ENCODE measurements at regions not wholly inside any gene's neighbourhood (a gene's known extent, or its start where the extent isn't known, plus 50 kb on each side); places are given as distances from the start of the nearest gene placed in this dataset.
A peak's percentile ranks its signal among the peaks of the same experiment; 100 is the strongest.

GRCh38 chr5:96091874-96092273 is 130.2 kb upstream of the ELL2 start:
- no peak for DNase-seq

- DNase-seq = no peak
Observed at GRCh38 chr5:96090215-96090614, 128.6 kb upstream of the ELL2 start.

- DNase-seq = no peak
Observed at GRCh38 chr5:96088706-96089498, 127.3 kb upstream of the ELL2 start.

GRCh38 chr5:96087939-96088338 is 126.3 kb upstream of the ELL2 start:
- no peak for DNase-seq

DNA sequence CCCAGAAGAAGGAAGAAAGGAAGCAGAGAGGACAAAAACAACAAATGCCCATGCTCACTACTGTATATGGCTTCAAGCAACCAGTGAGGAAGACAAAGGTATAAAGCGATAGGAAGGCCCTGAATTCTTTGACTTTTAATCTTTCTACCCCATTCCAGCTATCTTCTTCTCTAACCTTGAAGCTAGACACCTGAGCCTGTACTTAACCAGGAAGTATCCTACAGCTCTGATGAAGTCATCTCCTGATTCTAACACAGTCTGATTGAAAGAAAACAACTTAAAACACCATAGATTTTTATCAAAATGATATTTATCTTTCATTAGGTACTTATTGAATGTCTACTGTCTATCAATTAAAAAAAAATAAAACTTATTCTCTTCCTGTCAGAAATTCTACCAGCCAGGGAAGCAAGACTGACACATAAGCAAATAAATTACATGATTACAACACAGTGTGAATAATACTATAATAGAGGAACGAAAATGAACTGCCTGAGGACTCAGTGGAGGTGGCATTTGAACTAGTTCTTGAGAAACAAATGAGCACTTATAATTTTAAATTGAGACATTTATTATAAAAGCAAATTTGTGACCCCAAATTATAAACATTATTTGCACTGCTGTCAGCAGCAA is 123.3 kb upstream of the ELL2 start:
- no peak for DNase-seq

GRCh38 chr5:96083361-96083881 is 121.8 kb upstream of the ELL2 start:
- no peak for DNase-seq

- no peak for DNase-seq
Observed at GRCh38 chr5:96081276-96081858, 119.7 kb upstream of the ELL2 start.

DNA sequence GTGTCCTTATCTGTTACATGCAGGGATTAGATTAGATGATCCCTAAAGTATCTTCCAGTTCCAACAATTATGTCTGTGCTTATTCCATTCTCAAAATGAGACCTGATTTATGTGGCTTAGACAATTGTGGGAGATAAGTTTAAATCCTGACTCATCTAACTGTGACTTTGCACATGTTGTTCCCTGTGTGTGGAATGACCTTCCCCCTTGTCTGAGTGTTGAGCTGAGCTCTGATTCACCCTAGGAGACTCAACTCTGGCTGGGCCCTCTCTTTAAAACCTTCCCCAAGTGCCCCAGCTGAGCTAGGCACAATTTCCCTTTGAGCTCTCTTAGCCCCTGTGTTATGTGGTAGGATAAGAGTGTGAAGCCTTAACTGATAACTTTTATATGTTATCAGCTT is 118.9 kb upstream of the ELL2 start:
- DNase-seq = peak; percentile 70

DNA sequence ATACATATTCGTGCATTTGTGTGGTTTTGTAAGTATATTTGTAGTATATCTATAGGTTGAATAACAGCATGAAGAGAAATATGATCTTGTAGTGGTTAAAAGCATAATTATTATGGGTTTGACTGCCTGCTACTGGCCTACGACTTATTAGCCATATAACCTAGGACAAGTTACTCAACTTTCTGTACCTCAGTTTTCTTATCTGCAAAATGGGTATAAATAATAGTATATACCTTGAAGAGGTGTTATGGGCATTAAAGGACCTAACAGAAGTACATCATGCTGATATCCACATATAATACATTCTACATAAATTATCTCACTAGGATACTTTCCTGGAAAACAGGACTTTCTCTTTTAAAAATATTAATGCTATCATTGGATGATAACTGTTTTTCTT is 118.3 kb upstream of the ELL2 start:
- DNase-seq = no peak

- DNase-seq = peak; percentile 95
Observed at GRCh38 chr5:96079075-96079474, 117.4 kb upstream of the ELL2 start.

GRCh38 chr5:96076451-96076850 is 114.8 kb upstream of the ELL2 start:
- no peak for DNase-seq

DNA sequence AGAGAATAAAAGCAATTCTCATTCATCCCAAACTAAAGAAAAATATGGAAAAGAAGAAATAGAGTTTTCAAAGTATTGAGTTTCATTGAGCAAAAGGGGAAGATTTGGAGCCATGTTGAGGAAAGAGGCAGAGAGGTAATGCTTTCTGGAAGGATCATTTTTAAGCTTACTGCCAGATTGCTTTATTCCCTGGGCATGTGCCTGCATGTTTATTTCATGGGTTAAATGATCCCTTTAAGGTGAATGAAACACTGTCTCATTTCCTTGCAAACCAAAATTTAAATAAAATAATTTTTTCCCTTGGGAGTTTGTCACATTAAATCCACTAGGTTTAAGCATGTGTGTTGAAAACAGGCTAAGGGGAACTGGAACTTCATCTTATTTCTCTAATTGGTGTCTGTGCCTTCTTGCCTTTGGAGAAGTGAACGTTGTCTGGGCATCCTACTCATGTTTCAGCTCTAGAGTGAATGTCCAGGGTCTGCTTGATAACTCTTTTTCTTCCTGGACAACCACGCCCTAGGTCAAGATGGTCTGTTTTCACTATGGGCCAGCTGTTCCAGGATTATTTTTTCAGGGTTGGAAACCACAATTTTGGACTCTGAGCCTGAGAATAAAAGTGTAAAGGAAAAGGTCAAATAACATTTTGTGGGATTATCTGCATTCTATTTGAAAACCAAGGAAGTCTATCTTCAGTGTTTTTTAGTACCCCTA is 114.1 kb upstream of the ELL2 start:
- DNase-seq = no peak

GRCh38 chr5:96074870-96075269 is 113.2 kb upstream of the ELL2 start:
- peak; percentile 53 for DNase-seq

DNA sequence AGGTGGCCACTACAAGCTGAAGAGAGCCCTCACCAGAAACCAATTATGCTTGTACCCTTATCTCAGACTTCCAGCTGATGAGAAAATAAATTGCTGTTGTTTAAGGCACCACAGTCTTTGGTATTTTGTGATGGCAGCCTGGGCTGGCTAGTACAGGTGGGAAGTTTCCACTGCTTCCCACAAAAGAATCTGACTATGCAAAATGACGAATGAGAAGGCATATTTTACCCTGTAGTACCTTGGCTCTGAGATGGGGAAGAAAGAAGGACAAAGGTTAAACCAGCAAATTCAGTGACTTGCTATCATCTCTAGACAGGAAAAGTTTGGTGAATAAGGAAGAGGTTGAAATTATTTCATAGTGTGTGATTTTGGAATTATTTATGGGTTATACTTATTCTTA is 112.8 kb upstream of the ELL2 start:
- DNase-seq = no peak

- no peak for DNase-seq
Observed at GRCh38 chr5:96072791-96073165, 111.1 kb upstream of the ELL2 start.

DNA sequence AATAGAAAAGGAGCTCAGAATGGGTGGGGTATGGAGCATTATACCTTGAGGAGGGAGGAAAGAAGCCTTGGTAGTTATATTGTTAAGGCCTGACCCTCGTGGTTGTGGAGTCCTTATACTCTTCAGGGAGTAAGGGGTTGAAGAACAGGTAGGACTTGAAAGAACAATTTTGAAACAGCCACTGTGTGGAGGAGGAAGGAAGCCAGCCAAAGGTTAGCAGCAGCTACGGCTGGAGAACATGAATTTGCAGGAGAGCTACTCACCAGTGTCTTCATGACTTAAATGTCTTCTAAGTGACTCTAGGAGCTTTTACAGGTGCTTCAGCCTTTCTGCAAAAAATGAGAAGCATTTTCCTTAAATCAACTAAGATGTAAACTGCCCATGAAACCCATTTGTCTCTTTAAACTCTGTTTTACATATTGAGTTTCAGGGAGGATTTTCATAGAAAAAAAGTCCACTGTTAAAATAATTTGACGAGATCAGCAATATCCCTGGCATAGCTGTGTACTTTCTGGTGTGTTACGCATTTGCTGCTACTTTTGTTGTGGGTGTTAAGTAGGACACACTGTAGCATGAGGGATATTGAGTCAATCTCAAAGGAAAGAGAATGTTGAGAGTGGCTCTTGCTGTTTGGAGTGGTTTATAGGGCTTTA is 110.6 kb upstream of the ELL2 start:
- no peak for DNase-seq

DNA sequence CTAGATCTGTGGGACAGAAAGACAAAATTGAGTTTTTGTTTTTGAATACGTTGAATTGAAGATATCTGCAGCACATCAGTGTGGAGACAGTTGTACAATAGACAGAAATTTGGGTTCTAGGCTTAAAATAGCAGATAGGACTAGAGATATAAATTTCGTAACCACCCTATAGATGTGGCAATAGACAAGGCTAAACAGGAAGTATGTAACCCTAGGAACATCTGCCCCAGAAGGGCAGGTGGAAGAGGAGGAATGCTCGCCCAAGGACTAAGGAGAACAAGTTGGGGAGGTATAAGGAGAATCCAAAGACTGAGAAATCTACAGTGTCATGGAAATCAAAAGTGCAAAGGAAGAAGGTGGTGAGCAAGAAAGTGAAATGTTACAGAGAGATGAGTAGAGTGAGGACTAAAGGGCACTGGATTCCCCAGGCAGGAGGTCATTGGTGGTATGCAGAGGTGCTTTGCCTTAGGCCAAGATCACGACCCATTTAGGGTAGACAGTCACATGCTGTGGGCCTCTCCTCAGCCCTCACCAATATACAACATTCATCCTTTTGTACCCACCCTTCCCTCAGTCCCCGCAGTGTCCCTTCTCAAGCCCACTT is 109.1 kb upstream of the ELL2 start:
- DNase-seq = no peak

- DNase-seq = peak; percentile 96
Observed at GRCh38 chr5:96067894-96068614, 106.4 kb upstream of the ELL2 start.

DNA sequence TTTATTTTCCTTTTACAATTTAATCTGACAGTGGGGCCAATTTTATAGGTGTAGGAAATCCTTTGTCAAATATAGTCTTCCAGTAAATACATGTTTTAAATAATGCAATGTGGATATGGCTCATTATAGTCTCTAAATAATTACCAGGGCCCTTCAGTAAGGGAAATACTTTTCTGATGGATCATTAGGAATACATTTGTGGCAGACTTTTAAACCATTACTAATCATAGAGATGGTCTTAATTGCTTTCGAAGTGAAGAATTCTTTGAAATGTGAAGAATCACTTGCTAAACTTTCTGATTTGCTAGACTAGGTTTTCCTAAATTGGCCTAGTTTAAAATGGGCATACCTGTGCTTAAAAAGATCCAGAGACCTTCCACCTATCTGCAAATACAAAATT is 105.6 kb upstream of the ELL2 start:
- DNase-seq = peak; percentile 53

DNA sequence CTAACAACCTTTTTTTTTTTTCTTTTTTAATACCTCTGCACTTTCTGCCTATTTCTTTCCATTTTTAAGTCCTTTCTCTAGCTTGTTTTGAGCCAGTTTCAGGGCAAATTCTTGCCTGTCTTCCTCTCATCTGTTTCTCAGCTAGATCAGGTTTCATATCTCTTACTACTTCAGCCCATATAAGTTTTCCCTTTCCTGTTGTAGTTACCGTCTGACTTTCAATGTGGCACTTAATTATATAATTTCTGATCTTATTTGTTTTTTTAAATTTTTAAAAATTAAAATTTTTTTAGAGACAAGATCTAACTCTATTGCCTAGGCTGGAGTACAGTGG is 104.7 kb upstream of the ELL2 start:
- DNase-seq = no peak

GRCh38 chr5:96065685-96066385 is 104.2 kb upstream of the ELL2 start:
- DNase-seq = no peak

Measured in fibroblast of skin of back (primary cell).